Caco-2 (cell line): ENCODE measurements at regions not wholly inside any gene's neighbourhood (a gene's known extent, or its start where the extent isn't known, plus 50 kb on each side); places are given as distances from the start of the nearest gene placed in this dataset.
A peak's percentile ranks its signal among the peaks of the same experiment; 100 is the strongest.

Experiments
- BruUV-seq: library from RNA; stranded (reverse); fragments of 400-500 nt; replicated peaks from 2 replicates; lab custom pipeline; 2021; lab: Mats Ljungman, UMichigan
- CTCF ChIA-PET: fragments of 300-600 bp; sonication (Branson Sonifier 250); formaldehyde crosslinking; loops from one replicate; lab custom pipeline; 2022; ENCODE audit warnings: antibody characterized with exemption; lab: Charles Lee
- POLR2A ChIA-PET: fragments of 300-600 bp; sonication (Branson Sonifier 250); formaldehyde crosslinking; loops from one replicate; lab custom pipeline; 2022; ENCODE audit warnings: antibody characterized with exemption; lab: Charles Lee
- DNase-seq, 2 experiments: peaks; one replicate each; pipeline versions ENCODE4 v3.0.0 to v3.0.0-alpha.2; 2020 to 2022
- H3K27me3 ChIP-seq: replicated peaks from 2 replicates; pipeline ENCODE4 v1.6.0; 2011; ENCODE audit warnings: low read length; ENCODE audit not compliant: control insufficient read depth, insufficient read depth
- H3K36me3 ChIP-seq: 2 replicates; pipeline ENCODE4 v1.5.1; 2011; ENCODE audit warnings: low read length; ENCODE audit not compliant: control insufficient read depth, insufficient read depth
- H3K4me1 ChIP-seq: fragments of 250-450 bp; sonication (Bioruptor Pico); 2 replicates; pipeline ENCODE4 v1.5.1; 2020; ENCODE audit warnings: mild to moderate bottlenecking
- H3K4me3 ChIP-seq: 2 replicates; pipeline ENCODE4 v1.5.1; 2011; ENCODE audit warnings: low read depth, mild to moderate bottlenecking, control low read depth, low read length
- H3K9me3 ChIP-seq: fragments of 250-450 bp; sonication (Bioruptor Pico); 2 replicates; pipeline ENCODE4 v1.5.1; 2020; ENCODE audit warnings: mild to moderate bottlenecking, moderate library complexity
- H3K27ac Mint-ChIP-seq: one replicate; pipeline ENCODE4 v1.8.0; 2022; ENCODE audit warnings: mixed read lengths; ENCODE audit not compliant: unreplicated experiment
- H3K27me3 Mint-ChIP-seq: one replicate; pipeline ENCODE4 v1.8.0; 2022; ENCODE audit warnings: mixed read lengths; ENCODE audit not compliant: insufficient read depth, unreplicated experiment
- H3K36me3 Mint-ChIP-seq: one replicate; pipeline ENCODE4 v1.8.0; 2022; ENCODE audit warnings: mild to moderate bottlenecking, mixed read lengths; ENCODE audit not compliant: insufficient read depth, unreplicated experiment
- H3K4me1 Mint-ChIP-seq: one replicate; pipeline ENCODE4 v1.8.0; 2022; ENCODE audit warnings: low read depth, mixed read lengths; ENCODE audit not compliant: unreplicated experiment
- H3K4me3 Mint-ChIP-seq: one replicate; pipeline ENCODE4 v1.8.0; 2022; ENCODE audit warnings: mild to moderate bottlenecking, moderate library complexity, mixed read lengths; ENCODE audit not compliant: unreplicated experiment
- H3K9me3 Mint-ChIP-seq: one replicate; pipeline ENCODE4 v1.8.0; 2022; ENCODE audit warnings: mixed read lengths; ENCODE audit not compliant: unreplicated experiment
- CTCF ChIP-seq, 2 experiments: fragments of 200-600 bp in 1 of 2; IDR thresholded peaks; 1 replicate in 1 of 2; 2 replicates in 1 of 2; pipeline versions ENCODE4 v1.5.1 to v1.8.0; 2011 to 2022; ENCODE audit warnings: antibody characterized with exemption in 1 of 2, control low read depth in 1 of 2, inconsistent platforms in 1 of 2, low read depth in 1 of 2, low read length in 1 of 2, mild to moderate bottlenecking in 1 of 2, moderate library complexity in 1 of 2; ENCODE audit not compliant: insufficient read depth in 1 of 2, severe bottlenecking in 1 of 2, unreplicated experiment in 1 of 2
- intact Hi-C: fragments of 100-400 bp; cut with micrococcal nuclease; formaldehyde crosslinking; loops from one replicate; pipeline ENCODE4 v1.10.0; 2022; ENCODE audit not compliant: unreplicated experiment

- Mint-ChIP-seq H3K27ac (no peak overlapping the region), H3K27me3 (no peaks in the 10 kb centered on the region), H3K4me3 (no peak overlapping the region), H3K4me1 (peaks cover 18% of the 10 kb centered on the region), H3K9me3 (no peaks in the 10 kb centered on the region), H3K36me3 (peaks cover 6% of the 10 kb centered on the region)
- Histone ChIP-seq H3K9me3 (no peaks in the 10 kb centered on the region), H3K4me3 (no peak overlapping the region), H3K36me3 (no peaks in the 10 kb centered on the region), H3K4me1 (peaks cover 33% of the 10 kb centered on the region), H3K27me3 (no peaks in the 10 kb centered on the region)
- intact Hi-C loops: no loop called here
- TF ChIP-seq CTCF (IDR thresholded peaks at IDR 0.05; ENCODE audit: insufficient read depth in 1 of 2, low read depth in 1 of 2, low read length in 1 of 2, severe bottlenecking in 1 of 2, unreplicated experiment in 1 of 2): no peak
- ChIA-PET POLR2A (no interaction called here), CTCF (no interaction called here)
- no TSS peak for BruUV-seq
- no peak for DNase-seq
Observed at GRCh38 chr2:215835657-215836056, 177.7 kb downstream of the MREG start.

GRCh38 chr2:215835231-215835630, 178.1 kb downstream of the MREG start:
- Mint-ChIP-seq H3K27ac (no peak overlapping the region), H3K4me1 (peaks cover 18% of the 10 kb centered on the region), H3K9me3 (no peaks in the 10 kb centered on the region), H3K27me3 (no peaks in the 10 kb centered on the region), H3K36me3 (peaks cover 6% of the 10 kb centered on the region), H3K4me3 (no peak overlapping the region)
- no TSS peak for BruUV-seq
- no peak overlapping the region for H3K4me3 ChIP-seq
- POLR2A ChIA-PET: no interaction called here
- CTCF ChIA-PET: no interaction called here
- peaks cover 37% of the 10 kb centered on the region for H3K4me1 ChIP-seq
- TF ChIP-seq CTCF (IDR thresholded peaks at IDR 0.05; ENCODE audit: insufficient read depth in 1 of 2, low read depth in 1 of 2, low read length in 1 of 2, severe bottlenecking in 1 of 2, unreplicated experiment in 1 of 2): no peak
- no peaks in the 10 kb centered on the region for H3K9me3 ChIP-seq
- no peaks in the 10 kb centered on the region for H3K36me3 ChIP-seq
- H3K27me3 ChIP-seq: no peaks in the 10 kb centered on the region
- intact Hi-C loops: no loop called here
- no peak for DNase-seq

- no peaks in the 10 kb centered on the region for H3K27me3 Mint-ChIP-seq
- intact Hi-C loops: no loop called here
- peak overlapping the region; percentile 67 for H3K27ac Mint-ChIP-seq
- Histone ChIP-seq H3K9me3 (no peaks in the 10 kb centered on the region; the same call in 1 of the 2 replicates), H3K27me3 (no peaks in the 10 kb centered on the region), H3K36me3 (no peaks in the 10 kb centered on the region), H3K4me3 (no peak overlapping the region), H3K4me1 (peaks cover 52% of the 10 kb centered on the region)
- H3K4me3 Mint-ChIP-seq: peak overlapping the region; percentile 3
- no peak for TF ChIP-seq CTCF (IDR thresholded peaks at IDR 0.05; ENCODE audit: insufficient read depth in 1 of 2, low read depth in 1 of 2, low read length in 1 of 2, severe bottlenecking in 1 of 2, unreplicated experiment in 1 of 2)
- CTCF ChIA-PET: no interaction called here
- H3K4me1 Mint-ChIP-seq: peaks cover 23% of the 10 kb centered on the region
- DNase-seq: peak in 1 of 2 experiments; percentile 45
- H3K36me3 Mint-ChIP-seq: peaks cover 6% of the 10 kb centered on the region
- no TSS peak for BruUV-seq
- no peaks in the 10 kb centered on the region for H3K9me3 Mint-ChIP-seq
- POLR2A ChIA-PET: interaction anchor here (0.6 kb wide), 2 partner anchors 17 to 386 kb away, joined by 5 to 10 read pairs; no protein-coding TSS in a partner anchor
Observed at GRCh38 chr2:215833531-215834162, 179.7 kb downstream of the MREG start.
